GM23248 (cell line): ENCODE measurements at regions not wholly inside any gene's neighbourhood (a gene's known extent, or its start where the extent isn't known, plus 50 kb on each side); places are given as distances from the start of the nearest gene placed in this dataset.

Source experiments
- EZH2 ChIP-seq: fragments of 200-600 bp; sonication (generic); IDR thresholded peaks from 2 replicates; pipeline ENCODE4 v1.6.1; 2018; ENCODE audit warnings: antibody characterized with exemption, mild to moderate bottlenecking; ENCODE audit not compliant: insufficient read depth, poor library complexity, severe bottlenecking
- EZH2phosphoT487 ChIP-seq: fragments of 200-600 bp; sonication (generic); IDR thresholded peaks from 2 replicates; pipeline ENCODE4 v1.6.1; 2018; ENCODE audit warnings: antibody characterized with exemption, moderate library complexity, mild to moderate bottlenecking, low read depth; ENCODE audit not compliant: insufficient read depth

- TF ChIP-seq EZH2 (no peak), EZH2phosphoT487 (no peak)
These were observed 315.9 kb downstream of the BCHE start for GRCh38 chr3:165521131-165521871.
